GF-D8 (cell line): ENCODE measurements at regions not wholly inside any gene's neighbourhood (a gene's known extent, or its start where the extent isn't known, plus 50 kb on each side); places are given as distances from the start of the nearest gene placed in this dataset.

Experiments
- DNase-seq: peaks from one replicate; lab custom pipeline; 2025; lab: John Stamatoyannopoulos, UW

GRCh38 chr6:8218861-8219260 lies 116.5 kb upstream of the EEF1E1 start:
- no peak for DNase-seq

GRCh38 chr6:8215631-8216030 lies 113.3 kb upstream of the EEF1E1 start:
- DNase-seq = no peak

GRCh38 chr6:8213995-8214394 lies 111.6 kb upstream of the EEF1E1 start:
- no peak for DNase-seq

GRCh38 chr6:8212720-8213434 lies 110.5 kb upstream of the EEF1E1 start:
- no peak for DNase-seq

GRCh38 chr6:8207869-8208191 lies 105.5 kb upstream of the EEF1E1 start:
- DNase-seq = no peak

- no peak for DNase-seq
Observed at GRCh38 chr6:8207191-8207868, 105.0 kb upstream of the EEF1E1 start.

GRCh38 chr6:8203337-8203736 lies 101.0 kb upstream of the EEF1E1 start:
- no peak for DNase-seq

- DNase-seq = no peak
Observed at GRCh38 chr6:8201679-8202078, 99.3 kb upstream of the EEF1E1 start.

- DNase-seq = no peak
Observed at GRCh38 chr6:8200255-8200654, 97.9 kb upstream of the EEF1E1 start.

GRCh38 chr6:8195714-8196102 lies 93.4 kb upstream of the EEF1E1 start:
- DNase-seq = no peak

GRCh38 chr6:8195040-8195713 lies 92.8 kb upstream of the EEF1E1 start:
- no peak for DNase-seq

- no peak for DNase-seq
Observed at GRCh38 chr6:8194490-8194889, 92.1 kb upstream of the EEF1E1 start.

GRCh38 chr6:8193541-8193940 lies 91.2 kb upstream of the EEF1E1 start:
- no peak for DNase-seq

GRCh38 chr6:8192597-8192996 lies 90.2 kb upstream of the EEF1E1 start:
- DNase-seq = no peak

- DNase-seq = no peak
Observed at GRCh38 chr6:8192067-8192466, 89.7 kb upstream of the EEF1E1 start.

- no peak for DNase-seq
Observed at GRCh38 chr6:8191629-8192028, 89.3 kb upstream of the EEF1E1 start.

- no peak for DNase-seq
Observed at GRCh38 chr6:8187209-8187608, 84.9 kb upstream of the EEF1E1 start.

GRCh38 chr6:8182902-8183665 lies 80.7 kb upstream of the EEF1E1 start:
- DNase-seq = peak; percentile 45

- peak; percentile 40 for DNase-seq
Observed at GRCh38 chr6:8181951-8182845, 79.8 kb upstream of the EEF1E1 start.

- no peak for DNase-seq
Observed at GRCh38 chr6:8181160-8181881, 79.0 kb upstream of the EEF1E1 start.
